GM23338 (cell line): ENCODE measurements at regions not wholly inside any gene's neighbourhood (a gene's known extent, or its start where the extent isn't known, plus 50 kb on each side); places are given as distances from the start of the nearest gene placed in this dataset.

ENCODE experiments used
- CREB1 ChIP-seq: fragments of 250-450 bp; sonication (Bioruptor Pico); IDR thresholded peaks from 2 replicates; pipeline ENCODE4 v1.5.0; 2020; ENCODE audit warnings: low read depth, mild to moderate bottlenecking, moderate library complexity
- ETS1 ChIP-seq: IDR thresholded peaks from 2 replicates; pipeline ENCODE4 v1.6.1; 2016; ENCODE audit warnings: antibody characterized with exemption
- EZH2 ChIP-seq: fragments of 200-600 bp; sonication (generic); IDR thresholded peaks from one replicate; pipeline ENCODE4 v1.8.0; 2017; ENCODE audit warnings: antibody characterized with exemption, mild to moderate bottlenecking, low read depth; ENCODE audit not compliant: unreplicated experiment
- JUNB ChIP-seq: IDR thresholded peaks from one replicate; pipeline ENCODE4 v1.6.1; 2016; ENCODE audit warnings: antibody characterized with exemption; ENCODE audit not compliant: unreplicated experiment
- REST ChIP-seq: IDR thresholded peaks from one replicate; pipeline ENCODE4 v1.6.1; 2018; ENCODE audit warnings: antibody characterized with exemption; ENCODE audit not compliant: unreplicated experiment
- STAT1 ChIP-seq: IDR thresholded peaks from one replicate; pipeline ENCODE4 v1.6.1; 2016; ENCODE audit warnings: antibody characterized with exemption; ENCODE audit not compliant: unreplicated experiment
- ZNF114 ChIP-seq: fragments of 250-450 bp; sonication (Bioruptor Pico); IDR thresholded peaks from 2 replicates; pipeline ENCODE4 v1.5.0; 2020; ENCODE audit warnings: mild to moderate bottlenecking, moderate library complexity
- ZNF331 ChIP-seq: fragments of 250-450 bp; sonication (Bioruptor Pico); IDR thresholded peaks from 2 replicates; pipeline ENCODE4 v1.5.0; 2020; ENCODE audit warnings: low read depth, mild to moderate bottlenecking, moderate library complexity
- TF ChIP-seq, protein P1 (sequence below): fragments of 250-450 bp; sonication (Bioruptor Pico); IDR thresholded peaks from 2 replicates; pipeline ENCODE4 v1.5.0; 2020; ENCODE audit warnings: mild to moderate bottlenecking, moderate library complexity

- TF ChIP-seq, protein P1, sequence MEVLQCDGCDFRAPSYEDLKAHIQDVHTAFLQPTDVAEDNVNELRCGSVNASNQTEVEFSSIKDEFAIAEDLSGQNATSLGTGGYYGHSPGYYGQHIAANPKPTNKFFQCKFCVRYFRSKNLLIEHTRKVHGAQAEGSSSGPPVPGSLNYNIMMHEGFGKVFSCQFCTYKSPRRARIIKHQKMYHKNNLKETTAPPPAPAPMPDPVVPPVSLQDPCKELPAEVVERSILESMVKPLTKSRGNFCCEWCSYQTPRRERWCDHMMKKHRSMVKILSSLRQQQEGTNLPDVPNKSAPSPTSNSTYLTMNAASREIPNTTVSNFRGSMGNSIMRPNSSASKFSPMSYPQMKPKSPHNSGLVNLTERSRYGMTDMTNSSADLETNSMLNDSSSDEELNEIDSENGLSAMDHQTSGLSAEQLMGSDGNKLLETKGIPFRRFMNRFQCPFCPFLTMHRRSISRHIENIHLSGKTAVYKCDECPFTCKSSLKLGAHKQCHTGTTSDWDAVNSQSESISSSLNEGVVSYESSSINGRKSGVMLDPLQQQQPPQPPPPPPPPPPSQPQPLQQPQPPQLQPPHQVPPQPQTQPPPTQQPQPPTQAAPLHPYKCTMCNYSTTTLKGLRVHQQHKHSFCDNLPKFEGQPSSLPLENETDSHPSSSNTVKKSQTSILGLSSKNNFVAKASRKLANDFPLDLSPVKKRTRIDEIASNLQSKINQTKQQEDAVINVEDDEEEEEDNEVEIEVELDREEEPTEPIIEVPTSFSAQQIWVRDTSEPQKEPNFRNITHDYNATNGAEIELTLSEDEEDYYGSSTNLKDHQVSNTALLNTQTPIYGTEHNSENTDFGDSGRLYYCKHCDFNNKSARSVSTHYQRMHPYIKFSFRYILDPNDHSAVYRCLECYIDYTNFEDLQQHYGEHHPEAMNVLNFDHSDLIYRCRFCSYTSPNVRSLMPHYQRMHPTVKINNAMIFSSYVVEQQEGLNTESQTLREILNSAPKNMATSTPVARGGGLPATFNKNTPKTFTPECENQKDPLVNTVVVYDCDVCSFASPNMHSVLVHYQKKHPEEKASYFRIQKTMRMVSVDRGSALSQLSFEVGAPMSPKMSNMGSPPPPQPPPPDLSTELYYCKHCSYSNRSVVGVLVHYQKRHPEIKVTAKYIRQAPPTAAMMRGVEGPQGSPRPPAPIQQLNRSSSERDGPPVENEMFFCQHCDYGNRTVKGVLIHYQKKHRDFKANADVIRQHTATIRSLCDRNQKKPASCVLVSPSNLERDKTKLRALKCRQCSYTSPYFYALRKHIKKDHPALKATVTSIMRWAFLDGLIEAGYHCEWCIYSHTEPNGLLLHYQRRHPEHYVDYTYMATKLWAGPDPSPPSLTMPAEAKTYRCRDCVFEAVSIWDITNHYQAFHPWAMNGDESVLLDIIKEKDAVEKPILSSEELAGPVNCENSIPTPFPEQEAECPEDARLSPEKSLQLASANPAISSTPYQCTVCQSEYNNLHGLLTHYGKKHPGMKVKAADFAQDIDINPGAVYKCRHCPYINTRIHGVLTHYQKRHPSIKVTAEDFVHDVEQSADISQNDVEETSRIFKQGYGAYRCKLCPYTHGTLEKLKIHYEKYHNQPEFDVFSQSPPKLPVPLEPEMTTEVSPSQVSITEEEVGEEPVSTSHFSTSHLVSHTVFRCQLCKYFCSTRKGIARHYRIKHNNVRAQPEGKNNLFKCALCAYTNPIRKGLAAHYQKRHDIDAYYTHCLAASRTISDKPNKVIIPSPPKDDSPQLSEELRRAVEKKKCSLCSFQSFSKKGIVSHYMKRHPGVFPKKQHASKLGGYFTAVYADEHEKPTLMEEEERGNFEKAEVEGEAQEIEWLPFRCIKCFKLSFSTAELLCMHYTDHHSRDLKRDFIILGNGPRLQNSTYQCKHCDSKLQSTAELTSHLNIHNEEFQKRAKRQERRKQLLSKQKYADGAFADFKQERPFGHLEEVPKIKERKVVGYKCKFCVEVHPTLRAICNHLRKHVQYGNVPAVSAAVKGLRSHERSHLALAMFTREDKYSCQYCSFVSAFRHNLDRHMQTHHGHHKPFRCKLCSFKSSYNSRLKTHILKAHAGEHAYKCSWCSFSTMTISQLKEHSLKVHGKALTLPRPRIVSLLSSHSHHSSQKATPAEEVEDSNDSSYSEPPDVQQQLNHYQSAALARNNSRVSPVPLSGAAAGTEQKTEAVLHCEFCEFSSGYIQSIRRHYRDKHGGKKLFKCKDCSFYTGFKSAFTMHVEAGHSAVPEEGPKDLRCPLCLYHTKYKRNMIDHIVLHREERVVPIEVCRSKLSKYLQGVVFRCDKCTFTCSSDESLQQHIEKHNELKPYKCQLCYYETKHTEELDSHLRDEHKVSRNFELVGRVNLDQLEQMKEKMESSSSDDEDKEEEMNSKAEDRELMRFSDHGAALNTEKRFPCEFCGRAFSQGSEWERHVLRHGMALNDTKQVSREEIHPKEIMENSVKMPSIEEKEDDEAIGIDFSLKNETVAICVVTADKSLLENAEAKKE: no peak
- TF ChIP-seq JUNB: no peak
- no peak for TF ChIP-seq STAT1
- no peak for TF ChIP-seq EZH2
- TF ChIP-seq ZNF114 (CRISPR knock-in tag): no peak
- TF ChIP-seq ZNF331 (CRISPR knock-in tag): no peak
- TF ChIP-seq CREB1 (CRISPR knock-in tag): no peak
- no peak for TF ChIP-seq REST
- no peak for TF ChIP-seq ETS1
These were observed 114.9 kb upstream of the NT5C1B start (continued) for GRCh38 chr2:18704276-18704675.
